ENCODE measurements at regions not wholly inside any gene's neighbourhood (a gene's known extent, or its start where the extent isn't known, plus 50 kb on each side); places are given as distances from the start of the nearest gene placed in this dataset.

- no peaks in the 10 kb centered on the region for H3K9me3 ChIP-seq (ENCODE audit: insufficient read depth, low read depth, low read length)
- H3K4me2 ChIP-seq (ENCODE audit: low read length), result no peak overlapping the region
- H3K4me1 ChIP-seq (ENCODE audit: control insufficient read depth in 1 of 2, insufficient read depth in 2 of 2, low read length in 2 of 2), result no peaks in the 10 kb centered on the region
- no peak overlapping the region for H3K14ac ChIP-seq (ENCODE audit: low read length)
- no peak overlapping the region for H3K23ac ChIP-seq (ENCODE audit: low read length)
- H3K9ac ChIP-seq (ENCODE audit: low read length), result no peak overlapping the region
- no peak overlapping the region for H3K4ac ChIP-seq (ENCODE audit: low read depth, low read length)
- H2AFZ ChIP-seq (ENCODE audit: insufficient read depth, low read length, poor library complexity), result no peak overlapping the region
- WGBS (ENCODE audit: extremely low coverage, insufficient coverage, insufficient read length), result no CpG with 5 or more reads among the region's 9 CpGs
- H3K18ac ChIP-seq (ENCODE audit: low read length), result no peak overlapping the region
- no peak overlapping the region for H2AK5ac ChIP-seq (ENCODE audit: low read length)
- H2BK5ac ChIP-seq (ENCODE audit: low read depth, low read length, poor library complexity), result no peak overlapping the region
- no peak overlapping the region for H3K4me3 ChIP-seq (ENCODE audit: low read depth, low read length)
- no peak overlapping the region for H4K8ac ChIP-seq (ENCODE audit: low read depth, low read length)
- H4K91ac ChIP-seq (ENCODE audit: low read depth, low read length), result no peak overlapping the region
- no peak for DNase-seq
- H3K27me3 ChIP-seq (ENCODE audit: insufficient read depth, low read length), result no peaks in the 10 kb centered on the region
- H2BK12ac ChIP-seq (ENCODE audit: low read length), result no peak overlapping the region
- H3K27ac ChIP-seq (ENCODE audit: low read depth, low read length), result no peak overlapping the region
- H3K79me1 ChIP-seq (ENCODE audit: low read length), result no peaks in the 10 kb centered on the region
- no peaks in the 10 kb centered on the region for H3K79me2 ChIP-seq (ENCODE audit: control insufficient read depth, insufficient read depth, low read length, poor library complexity)
- H2BK120ac ChIP-seq (ENCODE audit: insufficient read depth, low read length, poor library complexity), result no peak overlapping the region
- no peak overlapping the region for H4K12ac ChIP-seq (ENCODE audit: low read depth, low read length)
- H3K36me3 ChIP-seq (ENCODE audit: control insufficient read depth in 1 of 2, insufficient read depth in 2 of 2, low read length in 2 of 2), result no peaks in the 10 kb centered on the region
Observed at GRCh38 chr20:58038123-58038654, 190.3 kb downstream of the ANKRD60 start.

GRCh38 chr20:58037631-58038030 is 190.8 kb downstream of the ANKRD60 start:
- Histone ChIP-seq H3K4ac (ENCODE audit: low read depth, low read length) (no peak overlapping the region), H3K4me1 (ENCODE audit: control insufficient read depth in 1 of 2, insufficient read depth in 2 of 2, low read length in 2 of 2) (no peaks in the 10 kb centered on the region), H3K79me2 (ENCODE audit: control insufficient read depth, insufficient read depth, low read length, poor library complexity) (no peaks in the 10 kb centered on the region), H3K14ac (ENCODE audit: low read length) (no peak overlapping the region), H4K12ac (ENCODE audit: low read depth, low read length) (no peak overlapping the region), H3K9ac (ENCODE audit: low read length) (no peak overlapping the region), H2AFZ (ENCODE audit: insufficient read depth, low read length, poor library complexity) (no peak overlapping the region), H3K4me3 (ENCODE audit: low read depth, low read length) (no peak overlapping the region), H4K91ac (ENCODE audit: low read depth, low read length) (no peak overlapping the region), H3K18ac (ENCODE audit: low read length) (no peak overlapping the region), H2BK5ac (ENCODE audit: low read depth, low read length, poor library complexity) (no peak overlapping the region), H3K27me3 (ENCODE audit: insufficient read depth, low read length) (no peaks in the 10 kb centered on the region), H3K9me3 (ENCODE audit: insufficient read depth, low read depth, low read length) (no peaks in the 10 kb centered on the region), H2BK120ac (ENCODE audit: insufficient read depth, low read length, poor library complexity) (no peak overlapping the region), H2AK5ac (ENCODE audit: low read length) (no peak overlapping the region), H2BK12ac (ENCODE audit: low read length) (no peak overlapping the region), H3K4me2 (ENCODE audit: low read length) (no peak overlapping the region), H3K23ac (ENCODE audit: low read length) (no peak overlapping the region), H4K8ac (ENCODE audit: low read depth, low read length) (no peak overlapping the region), H3K36me3 (ENCODE audit: control insufficient read depth in 1 of 2, insufficient read depth in 2 of 2, low read length in 2 of 2) (no peaks in the 10 kb centered on the region), H3K27ac (ENCODE audit: low read depth, low read length) (no peak overlapping the region), H3K79me1 (ENCODE audit: low read length) (no peaks in the 10 kb centered on the region)
- WGBS (ENCODE audit: extremely low coverage, insufficient coverage, insufficient read length), result no CpG with 5 or more reads among the region's 2 CpGs
- DNase-seq, result no peak

GRCh38 chr20:58033026-58033536 is 195.4 kb downstream of the ANKRD60 start:
- no CpG with 5 or more reads among the region's 4 CpGs for WGBS (ENCODE audit: extremely low coverage, insufficient coverage, insufficient read length)
- no peak overlapping the region for H4K8ac ChIP-seq (ENCODE audit: low read depth, low read length)
- no peak overlapping the region for H2BK5ac ChIP-seq (ENCODE audit: low read depth, low read length, poor library complexity)
- DNase-seq, result no peak
- H3K23ac ChIP-seq (ENCODE audit: low read length), result no peak overlapping the region
- no peak overlapping the region for H4K91ac ChIP-seq (ENCODE audit: low read depth, low read length)
- no peaks in the 10 kb centered on the region for H3K79me1 ChIP-seq (ENCODE audit: low read length)
- no peak overlapping the region for H3K27ac ChIP-seq (ENCODE audit: low read depth, low read length)
- no peak overlapping the region for H3K9ac ChIP-seq (ENCODE audit: low read length)
- H3K27me3 ChIP-seq (ENCODE audit: insufficient read depth, low read length), result no peaks in the 10 kb centered on the region
- H2AFZ ChIP-seq (ENCODE audit: insufficient read depth, low read length, poor library complexity), result no peak overlapping the region
- no peak overlapping the region for H4K12ac ChIP-seq (ENCODE audit: low read depth, low read length)
- no peak overlapping the region for H2BK12ac ChIP-seq (ENCODE audit: low read length)
- no peaks in the 10 kb centered on the region for H3K79me2 ChIP-seq (ENCODE audit: control insufficient read depth, insufficient read depth, low read length, poor library complexity)
- H3K14ac ChIP-seq (ENCODE audit: low read length), result no peak overlapping the region
- H3K9me3 ChIP-seq (ENCODE audit: insufficient read depth, low read depth, low read length), result no peaks in the 10 kb centered on the region
- H3K36me3 ChIP-seq (ENCODE audit: control insufficient read depth in 1 of 2, insufficient read depth in 2 of 2, low read length in 2 of 2), result no peaks in the 10 kb centered on the region
- no peak overlapping the region for H3K4me2 ChIP-seq (ENCODE audit: low read length)
- no peaks in the 10 kb centered on the region for H3K4me1 ChIP-seq (ENCODE audit: control insufficient read depth in 1 of 2, insufficient read depth in 2 of 2, low read length in 2 of 2)
- no peak overlapping the region for H2BK120ac ChIP-seq (ENCODE audit: insufficient read depth, low read length, poor library complexity)
- no peak overlapping the region for H3K4me3 ChIP-seq (ENCODE audit: low read depth, low read length)
- no peak overlapping the region for H2AK5ac ChIP-seq (ENCODE audit: low read length)
- H3K18ac ChIP-seq (ENCODE audit: low read length), result no peak overlapping the region
- H3K4ac ChIP-seq (ENCODE audit: low read depth, low read length), result no peak overlapping the region

GRCh38 chr20:58032599-58032998 is 195.9 kb downstream of the ANKRD60 start:
- Histone ChIP-seq H2AFZ (ENCODE audit: insufficient read depth, low read length, poor library complexity) (no peak overlapping the region), H3K36me3 (ENCODE audit: control insufficient read depth in 1 of 2, insufficient read depth in 2 of 2, low read length in 2 of 2) (no peaks in the 10 kb centered on the region), H3K9ac (ENCODE audit: low read length) (no peak overlapping the region), H2BK12ac (ENCODE audit: low read length) (no peak overlapping the region), H3K14ac (ENCODE audit: low read length) (no peak overlapping the region), H3K27ac (ENCODE audit: low read depth, low read length) (no peak overlapping the region), H3K79me2 (ENCODE audit: control insufficient read depth, insufficient read depth, low read length, poor library complexity) (no peaks in the 10 kb centered on the region), H3K23ac (ENCODE audit: low read length) (no peak overlapping the region), H3K79me1 (ENCODE audit: low read length) (no peaks in the 10 kb centered on the region), H4K91ac (ENCODE audit: low read depth, low read length) (no peak overlapping the region), H3K4me3 (ENCODE audit: low read depth, low read length) (no peak overlapping the region), H3K18ac (ENCODE audit: low read length) (no peak overlapping the region), H2BK5ac (ENCODE audit: low read depth, low read length, poor library complexity) (no peak overlapping the region), H4K8ac (ENCODE audit: low read depth, low read length) (no peak overlapping the region), H3K4me1 (ENCODE audit: control insufficient read depth in 1 of 2, insufficient read depth in 2 of 2, low read length in 2 of 2) (no peaks in the 10 kb centered on the region), H3K4me2 (ENCODE audit: low read length) (no peak overlapping the region), H3K9me3 (ENCODE audit: insufficient read depth, low read depth, low read length) (no peaks in the 10 kb centered on the region), H3K4ac (ENCODE audit: low read depth, low read length) (no peak overlapping the region), H2AK5ac (ENCODE audit: low read length) (no peak overlapping the region), H4K12ac (ENCODE audit: low read depth, low read length) (no peak overlapping the region), H3K27me3 (ENCODE audit: insufficient read depth, low read length) (no peaks in the 10 kb centered on the region), H2BK120ac (ENCODE audit: insufficient read depth, low read length, poor library complexity) (no peak overlapping the region)
- no CpG with 5 or more reads among the region's 4 CpGs for WGBS (ENCODE audit: extremely low coverage, insufficient coverage, insufficient read length)
- DNase-seq, result no peak
